ENCODE measurements at regions not wholly inside any gene's neighbourhood (a gene's known extent, or its start where the extent isn't known, plus 50 kb on each side); places are given as distances from the start of the nearest gene placed in this dataset.

GRCh38 chr15:57785959-57786358 lies 79.4 kb downstream of the POLR2M start:
- no peak overlapping the region for H3K27ac ChIP-seq
- H3K27me3 ChIP-seq (ENCODE audit: control insufficient read depth, insufficient read depth, low read length), result no peaks in the 10 kb centered on the region
- H3K36me3 ChIP-seq (ENCODE audit: control insufficient read depth, insufficient read depth, low read length), result no peaks in the 10 kb centered on the region
- no peak for TF ChIP-seq CTCF (IDR thresholded peaks at IDR 0.05)
- H3K4me2 ChIP-seq (ENCODE audit: low read length), result no peak overlapping the region
- no peaks in the 10 kb centered on the region for H3K4me1 ChIP-seq
- no peak overlapping the region for H3K4me3 ChIP-seq (ENCODE audit: low read depth, low read length)
- no peaks in the 10 kb centered on the region for H3K9me3 ChIP-seq (ENCODE audit: control insufficient read depth, low read length)
- no peak overlapping the region for H2AFZ ChIP-seq
- H3K9ac ChIP-seq, result no peak overlapping the region
- H3K79me2 ChIP-seq, result no peaks in the 10 kb centered on the region

- no peak for TF ChIP-seq CTCF (IDR thresholded peaks at IDR 0.05)
- no peaks in the 10 kb centered on the region for H3K9me3 ChIP-seq (ENCODE audit: control insufficient read depth, low read length)
- no peak overlapping the region for H3K4me2 ChIP-seq (ENCODE audit: low read length)
- H3K27ac ChIP-seq, result no peak overlapping the region
- H3K4me1 ChIP-seq, result no peaks in the 10 kb centered on the region
- H2AFZ ChIP-seq, result no peak overlapping the region
- no peak overlapping the region for H3K4me3 ChIP-seq (ENCODE audit: low read depth, low read length)
- H3K9ac ChIP-seq, result no peak overlapping the region
- H3K36me3 ChIP-seq (ENCODE audit: control insufficient read depth, insufficient read depth, low read length), result no peaks in the 10 kb centered on the region
- H3K27me3 ChIP-seq (ENCODE audit: control insufficient read depth, insufficient read depth, low read length), result no peaks in the 10 kb centered on the region
- no peaks in the 10 kb centered on the region for H3K79me2 ChIP-seq
Measured at GRCh38 chr15:57789225-57789624, 82.7 kb downstream of the POLR2M start.

- no peaks in the 10 kb centered on the region for H3K4me1 ChIP-seq
- H3K27ac ChIP-seq, result no peak overlapping the region
- H3K79me2 ChIP-seq, result no peaks in the 10 kb centered on the region
- no peak overlapping the region for H3K4me2 ChIP-seq (ENCODE audit: low read length)
- no peak overlapping the region for H3K4me3 ChIP-seq (ENCODE audit: low read depth, low read length)
- H3K9me3 ChIP-seq (ENCODE audit: control insufficient read depth, low read length), result no peaks in the 10 kb centered on the region
- H2AFZ ChIP-seq, result no peak overlapping the region
- no peak overlapping the region for H3K9ac ChIP-seq
- TF ChIP-seq CTCF (IDR thresholded peaks at IDR 0.05), result no peak
- no peaks in the 10 kb centered on the region for H3K27me3 ChIP-seq (ENCODE audit: control insufficient read depth, insufficient read depth, low read length)
- H3K36me3 ChIP-seq (ENCODE audit: control insufficient read depth, insufficient read depth, low read length), result no peaks in the 10 kb centered on the region
Measured at GRCh38 chr15:57792724-57793449, 86.4 kb downstream of the POLR2M start.

GRCh38 chr15:57795261-57795660 lies 88.7 kb downstream of the POLR2M start:
- no peak for TF ChIP-seq CTCF (IDR thresholded peaks at IDR 0.05)
- no peaks in the 10 kb centered on the region for H3K9me3 ChIP-seq (ENCODE audit: control insufficient read depth, low read length)
- no peak overlapping the region for H3K9ac ChIP-seq
- H3K27me3 ChIP-seq (ENCODE audit: control insufficient read depth, insufficient read depth, low read length), result no peaks in the 10 kb centered on the region
- no peaks in the 10 kb centered on the region for H3K36me3 ChIP-seq (ENCODE audit: control insufficient read depth, insufficient read depth, low read length)
- no peaks in the 10 kb centered on the region for H3K4me1 ChIP-seq
- H2AFZ ChIP-seq, result no peak overlapping the region
- H3K4me3 ChIP-seq (ENCODE audit: low read depth, low read length), result no peak overlapping the region
- no peak overlapping the region for H3K27ac ChIP-seq
- H3K4me2 ChIP-seq (ENCODE audit: low read length), result no peak overlapping the region
- H3K79me2 ChIP-seq, result no peaks in the 10 kb centered on the region

GRCh38 chr15:57796146-57796545 lies 89.6 kb downstream of the POLR2M start:
- H3K9ac ChIP-seq, result no peak overlapping the region
- H3K4me3 ChIP-seq (ENCODE audit: low read depth, low read length), result no peak overlapping the region
- no peaks in the 10 kb centered on the region for H3K36me3 ChIP-seq (ENCODE audit: control insufficient read depth, insufficient read depth, low read length)
- H3K27me3 ChIP-seq (ENCODE audit: control insufficient read depth, insufficient read depth, low read length), result no peaks in the 10 kb centered on the region
- H3K79me2 ChIP-seq, result no peaks in the 10 kb centered on the region
- H3K4me2 ChIP-seq (ENCODE audit: low read length), result no peak overlapping the region
- no peak overlapping the region for H2AFZ ChIP-seq
- no peak overlapping the region for H3K27ac ChIP-seq
- no peaks in the 10 kb centered on the region for H3K9me3 ChIP-seq (ENCODE audit: control insufficient read depth, low read length)
- H3K4me1 ChIP-seq, result no peaks in the 10 kb centered on the region
- TF ChIP-seq CTCF (IDR thresholded peaks at IDR 0.05), result no peak
